ENCODE measurements at regions not wholly inside any gene's neighbourhood (a gene's known extent, or its start where the extent isn't known, plus 50 kb on each side); places are given as distances from the start of the nearest gene placed in this dataset.

- TF ChIP-seq, protein P1, sequence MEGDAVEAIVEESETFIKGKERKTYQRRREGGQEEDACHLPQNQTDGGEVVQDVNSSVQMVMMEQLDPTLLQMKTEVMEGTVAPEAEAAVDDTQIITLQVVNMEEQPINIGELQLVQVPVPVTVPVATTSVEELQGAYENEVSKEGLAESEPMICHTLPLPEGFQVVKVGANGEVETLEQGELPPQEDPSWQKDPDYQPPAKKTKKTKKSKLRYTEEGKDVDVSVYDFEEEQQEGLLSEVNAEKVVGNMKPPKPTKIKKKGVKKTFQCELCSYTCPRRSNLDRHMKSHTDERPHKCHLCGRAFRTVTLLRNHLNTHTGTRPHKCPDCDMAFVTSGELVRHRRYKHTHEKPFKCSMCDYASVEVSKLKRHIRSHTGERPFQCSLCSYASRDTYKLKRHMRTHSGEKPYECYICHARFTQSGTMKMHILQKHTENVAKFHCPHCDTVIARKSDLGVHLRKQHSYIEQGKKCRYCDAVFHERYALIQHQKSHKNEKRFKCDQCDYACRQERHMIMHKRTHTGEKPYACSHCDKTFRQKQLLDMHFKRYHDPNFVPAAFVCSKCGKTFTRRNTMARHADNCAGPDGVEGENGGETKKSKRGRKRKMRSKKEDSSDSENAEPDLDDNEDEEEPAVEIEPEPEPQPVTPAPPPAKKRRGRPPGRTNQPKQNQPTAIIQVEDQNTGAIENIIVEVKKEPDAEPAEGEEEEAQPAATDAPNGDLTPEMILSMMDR (IDR thresholded peaks at IDR 0.05), result no peak
Measured at GRCh38 chr15:23910030-23910429, 222.9 kb upstream of the NDN start.

- TF ChIP-seq, protein P1 (IDR thresholded peaks at IDR 0.05), result no peak
Measured at GRCh38 chr15:23912191-23912590, 225.1 kb upstream of the NDN start.

DNA sequence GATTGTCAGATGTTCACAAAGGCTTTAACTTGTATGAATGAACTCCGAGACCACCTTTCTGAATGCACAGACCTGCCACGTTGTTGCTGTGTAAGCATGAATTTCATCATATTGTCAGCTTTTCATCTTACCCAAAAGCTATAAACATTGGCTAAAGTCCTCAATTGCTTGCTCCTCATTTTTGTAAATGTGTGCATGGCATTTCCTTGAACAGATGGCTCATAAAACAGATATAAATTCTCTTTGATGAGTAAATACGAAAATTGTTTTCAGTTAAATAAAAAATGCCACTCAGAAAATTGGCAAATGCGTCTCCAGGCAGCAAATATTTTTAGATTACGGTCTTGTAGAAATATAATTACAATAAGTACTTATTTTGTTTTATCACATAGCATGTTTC is 226.0 kb upstream of the NDN start:
- TF ChIP-seq, protein P1 (IDR thresholded peaks at IDR 0.05), result no peak

DNA sequence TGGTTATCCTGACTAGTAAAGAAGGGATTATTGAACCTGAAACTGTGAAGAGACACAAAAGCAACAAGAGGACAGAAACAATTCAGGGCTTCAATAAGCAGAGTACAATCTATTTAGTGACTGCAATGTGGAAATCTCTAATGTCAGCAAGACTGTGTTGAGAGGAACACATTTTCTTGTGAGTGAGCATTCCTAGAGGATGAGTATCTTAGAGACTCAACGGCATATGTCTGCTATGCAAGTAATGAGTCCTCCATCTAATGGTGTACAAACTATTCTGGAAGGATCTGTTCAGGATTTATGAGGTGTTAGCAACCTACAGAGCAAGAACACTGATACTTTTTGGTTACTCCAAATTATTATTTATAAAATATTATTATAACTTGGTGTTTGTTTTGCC is 226.5 kb upstream of the NDN start:
- TF ChIP-seq, protein P1 (IDR thresholded peaks at IDR 0.05), result no peak

DNA sequence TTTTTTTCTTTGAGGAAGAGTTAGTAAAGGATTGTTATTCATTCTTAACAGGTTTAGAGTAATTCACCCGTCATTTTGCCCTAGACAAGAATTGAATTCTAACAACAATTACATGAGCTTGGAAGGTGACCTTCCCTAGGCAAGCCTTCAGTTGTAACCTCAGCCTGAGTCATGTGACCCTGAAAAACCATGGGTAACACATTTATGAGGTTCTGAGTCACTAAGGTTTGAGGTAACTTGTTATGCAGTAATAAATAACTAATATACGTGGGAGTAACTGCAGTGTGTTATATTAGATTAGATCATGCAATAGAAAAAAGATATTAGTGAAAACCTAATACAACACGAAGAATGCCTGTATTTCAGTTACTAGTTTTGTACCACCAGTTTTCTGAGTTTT is 237.6 kb upstream of the NDN start:
- TF ChIP-seq, protein P1 (IDR thresholded peaks at IDR 0.05), result no peak

GRCh38 chr15:23954931-23955330 is 267.8 kb upstream of the NDN start:
- TF ChIP-seq, protein P1 (IDR thresholded peaks at IDR 0.05), result no peak

DNA sequence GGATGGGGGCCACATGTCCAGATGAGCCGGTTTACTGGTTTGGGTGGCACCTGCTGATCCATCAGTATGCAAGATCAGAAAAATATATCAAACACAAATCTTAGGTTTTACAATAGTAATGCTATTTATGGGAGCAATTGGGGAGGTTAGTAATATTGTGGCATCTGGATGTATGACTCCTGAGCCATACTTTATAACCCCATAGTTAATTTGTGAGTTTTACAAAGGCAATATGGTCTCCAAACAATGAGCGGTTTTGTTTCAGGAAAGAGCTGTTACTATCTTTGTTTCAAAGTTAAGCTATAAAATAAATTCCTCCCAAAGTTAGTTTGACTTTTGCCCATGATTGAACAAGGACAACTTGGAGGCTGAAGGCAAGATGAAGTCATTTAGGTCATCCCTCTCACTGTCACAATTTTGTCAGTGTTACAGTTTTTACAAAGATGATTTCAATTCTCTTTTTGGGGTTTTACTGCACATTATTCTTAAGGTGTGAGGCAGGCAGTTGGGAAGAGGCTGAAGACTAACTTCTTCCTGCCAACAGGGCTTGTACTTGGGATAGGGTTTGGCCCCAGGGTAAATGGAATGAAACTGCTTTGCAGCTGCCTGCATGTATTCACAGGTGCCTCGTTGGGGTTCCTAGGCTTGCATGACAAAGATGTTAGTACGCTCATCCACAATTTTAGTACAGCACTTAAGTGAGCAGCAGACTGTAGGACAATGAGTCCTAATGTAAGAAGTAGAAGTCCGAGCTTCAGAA is 296.6 kb upstream of the NDN start:
- TF ChIP-seq, protein P1 (IDR thresholded peaks at IDR 0.05), result no peak

DNA sequence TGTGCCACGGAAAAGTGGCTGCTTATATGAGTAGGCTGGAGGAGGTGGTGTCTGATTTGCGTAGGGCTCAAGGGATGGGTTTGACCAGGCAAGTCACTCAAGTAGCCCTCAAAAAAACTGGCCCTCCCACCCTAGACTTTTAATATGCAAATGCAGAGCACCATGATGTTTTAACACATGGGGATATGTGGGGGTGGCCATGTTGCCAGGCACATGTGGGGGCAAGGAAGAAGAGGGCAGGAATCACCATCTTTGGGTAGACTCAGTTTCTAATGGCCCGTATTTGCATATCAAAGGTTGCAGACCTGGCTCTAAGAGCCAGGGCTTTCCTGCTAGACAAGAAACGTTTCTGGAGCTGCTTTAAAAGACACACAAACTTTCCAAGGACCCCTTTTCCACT is 307.2 kb upstream of the NDN start:
- TF ChIP-seq, protein P1 (IDR thresholded peaks at IDR 0.05), result no peak
